Keratinocyte (primary cell): ENCODE measurements at regions not wholly inside any gene's neighbourhood (a gene's known extent, or its start where the extent isn't known, plus 50 kb on each side); places are given as distances from the start of the nearest gene placed in this dataset.

Experiments used
- DNase-seq: peaks from one replicate; pipeline ENCODE4 v3.0.0-alpha.2; 2011; ENCODE audit warnings: low read depth, missing footprints, low spot score
- FAIRE-seq: peaks from 2 replicates; lab custom pipeline; 2011; peaks lifted over from hg19 to GRCh38; lab: Jason Lieb, UNC
- H2AFZ ChIP-seq: 2 replicates; pipeline ENCODE4 v1.6.0; 2012; ENCODE audit warnings: low read length, control low read depth, inconsistent platforms; ENCODE audit not compliant: control insufficient read depth
- H3K27ac ChIP-seq: 2 replicates; pipeline ENCODE4 v1.5.1; 2011; ENCODE audit warnings: low read length; ENCODE audit not compliant: control insufficient read depth, insufficient read depth
- H3K27me3 ChIP-seq: 3 replicates; pipeline ENCODE4 v1.6.0; 2011; ENCODE audit warnings: low read length; ENCODE audit not compliant: control insufficient read depth, insufficient read depth; ENCODE audit errors: extremely low read depth
- H3K36me3 ChIP-seq, 2 experiments: 2 replicates in 1 of 2; 3 replicates in 1 of 2; pipeline ENCODE4 v1.5.1; 2011; ENCODE audit warnings: low read length in 2 of 2, mild to moderate bottlenecking in 1 of 2; ENCODE audit not compliant: control insufficient read depth in 2 of 2, insufficient read depth in 2 of 2; ENCODE audit errors: extremely low read depth in 1 of 2
- H3K4me1 ChIP-seq: 3 replicates; pipeline ENCODE4 v1.5.1; 2011; ENCODE audit warnings: low read length; ENCODE audit not compliant: control insufficient read depth, insufficient read depth; ENCODE audit errors: extremely low read depth
- H3K4me2 ChIP-seq: 3 replicates; pipeline ENCODE4 v1.6.0; 2011; ENCODE audit warnings: low read depth, low read length; ENCODE audit not compliant: control insufficient read depth, insufficient read depth; ENCODE audit errors: extremely low read depth
- H3K4me3 ChIP-seq, 3 experiments: fragments of 200-600 bp in 1 of 3; sonication (generic) in 1 of 3; 2 replicates in 2 of 3; 3 replicates in 1 of 3; pipeline ENCODE4 v1.5.1; 2011 to 2016; ENCODE audit warnings: low read length in 3 of 3, mild to moderate bottlenecking in 3 of 3, control low read depth in 2 of 3, inconsistent platforms in 1 of 3, low read depth in 1 of 3, mixed read lengths in 1 of 3, mixed run types in 1 of 3, moderate library complexity in 1 of 3; ENCODE audit not compliant: control insufficient read depth in 2 of 3, insufficient read depth in 2 of 3; ENCODE audit errors: extremely low read depth in 1 of 3
- H3K79me2 ChIP-seq: 2 replicates; pipeline ENCODE4 v1.6.0; 2012; ENCODE audit warnings: low read length; ENCODE audit not compliant: control insufficient read depth, insufficient read depth
- H3K9ac ChIP-seq: 3 replicates; pipeline ENCODE4 v1.6.0; 2011; ENCODE audit warnings: low read length; ENCODE audit not compliant: control insufficient read depth, insufficient read depth; ENCODE audit errors: extremely low read depth
- H3K9me1 ChIP-seq: 3 replicates; pipeline ENCODE4 v1.6.0; 2011; ENCODE audit warnings: low read length; ENCODE audit not compliant: control insufficient read depth, insufficient read depth; ENCODE audit errors: extremely low read depth
- H3K9me3 ChIP-seq: 2 replicates; pipeline ENCODE4 v1.5.1; 2012; ENCODE audit warnings: low read depth, low read length; ENCODE audit not compliant: control insufficient read depth
- H4K20me1 ChIP-seq: 3 replicates; pipeline ENCODE4 v1.6.0; 2011; ENCODE audit warnings: low read length; ENCODE audit not compliant: control insufficient read depth, insufficient read depth; ENCODE audit errors: extremely low read depth
- EZH2 ChIP-seq: IDR thresholded peaks from one replicate; pipeline ENCODE4 v1.6.1; 2012; ENCODE audit warnings: inconsistent platforms, mild to moderate bottlenecking, low read length, moderate library complexity
- dilution Hi-C: fragments of 300-500 bp; cut with MboI; formaldehyde crosslinking; loops from one replicate; pipeline ENCODE4 v1.7.0; 2020; ENCODE audit warnings: low sequenced_read_pairs; ENCODE audit not compliant: extremely low pct_ligation_motif_present
- TF ChIP-seq, protein P1 (sequence below), 3 experiments: IDR thresholded peaks in 1 of 3; conservative IDR thresholded peaks in 1 of 3; optimal IDR thresholded peaks in 1 of 3; 2 replicates in 2 of 3; 3 replicates in 1 of 3; pipeline versions ENCODE3 to v1.5.1; 2011; ENCODE audit warnings: low read length in 3 of 3, mild to moderate bottlenecking in 3 of 3, moderate library complexity in 2 of 3, control low read depth in 1 of 3, inconsistent platforms in 1 of 3; ENCODE audit not compliant: insufficient read depth in 2 of 3; ENCODE audit errors: extremely low read depth in 1 of 3

DNA sequence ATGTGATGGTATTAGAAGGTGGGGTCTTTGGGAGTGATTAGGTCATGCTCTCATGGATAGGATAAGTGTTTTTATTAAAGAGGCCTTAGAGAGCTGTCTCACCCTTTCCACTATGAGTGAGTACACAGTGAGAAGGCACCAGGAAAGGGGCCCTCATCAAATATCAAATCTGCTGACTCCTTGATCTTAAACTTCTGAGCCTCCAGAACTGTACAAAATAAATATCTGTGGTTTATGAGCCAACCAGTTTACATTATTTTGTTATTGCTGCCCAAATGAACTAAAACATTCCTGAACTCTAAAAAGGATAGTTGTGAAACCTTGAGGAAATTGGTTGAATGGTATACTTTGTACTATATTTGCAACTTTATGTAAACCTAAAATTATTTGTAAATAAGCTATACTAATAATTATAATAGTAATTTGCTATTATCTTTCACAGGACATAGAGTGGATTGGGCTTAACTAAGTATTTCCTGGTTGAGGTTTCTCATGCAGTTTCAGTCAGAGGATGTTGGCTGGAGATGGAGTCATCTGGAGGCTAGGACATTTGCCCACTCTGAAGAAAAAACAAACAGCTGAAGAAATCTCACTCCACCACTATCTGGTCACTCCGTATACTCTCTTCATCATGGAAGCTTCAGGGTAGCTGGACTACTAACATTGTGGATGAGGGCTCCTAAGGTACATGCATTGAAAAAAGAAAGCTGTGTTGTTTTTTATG is 1068.6 kb upstream of the CADM2 start:
- Histone ChIP-seq H3K9me3 (no peaks in the 10 kb centered on the region), H3K79me2 (no peaks in the 10 kb centered on the region), H3K4me2 (no peak overlapping the region), H3K36me3 (no peaks in the 10 kb centered on the region), H3K27me3 (no peaks in the 10 kb centered on the region), H2AFZ (no peak overlapping the region), H3K4me3 (no peak overlapping the region), H3K9me1 (no peaks in the 10 kb centered on the region), H3K9ac (no peak overlapping the region), H4K20me1 (no peaks in the 10 kb centered on the region), H3K27ac (no peak overlapping the region), H3K4me1 (no peaks in the 10 kb centered on the region)
- FAIRE-seq = no peak
- TF ChIP-seq, protein P1, sequence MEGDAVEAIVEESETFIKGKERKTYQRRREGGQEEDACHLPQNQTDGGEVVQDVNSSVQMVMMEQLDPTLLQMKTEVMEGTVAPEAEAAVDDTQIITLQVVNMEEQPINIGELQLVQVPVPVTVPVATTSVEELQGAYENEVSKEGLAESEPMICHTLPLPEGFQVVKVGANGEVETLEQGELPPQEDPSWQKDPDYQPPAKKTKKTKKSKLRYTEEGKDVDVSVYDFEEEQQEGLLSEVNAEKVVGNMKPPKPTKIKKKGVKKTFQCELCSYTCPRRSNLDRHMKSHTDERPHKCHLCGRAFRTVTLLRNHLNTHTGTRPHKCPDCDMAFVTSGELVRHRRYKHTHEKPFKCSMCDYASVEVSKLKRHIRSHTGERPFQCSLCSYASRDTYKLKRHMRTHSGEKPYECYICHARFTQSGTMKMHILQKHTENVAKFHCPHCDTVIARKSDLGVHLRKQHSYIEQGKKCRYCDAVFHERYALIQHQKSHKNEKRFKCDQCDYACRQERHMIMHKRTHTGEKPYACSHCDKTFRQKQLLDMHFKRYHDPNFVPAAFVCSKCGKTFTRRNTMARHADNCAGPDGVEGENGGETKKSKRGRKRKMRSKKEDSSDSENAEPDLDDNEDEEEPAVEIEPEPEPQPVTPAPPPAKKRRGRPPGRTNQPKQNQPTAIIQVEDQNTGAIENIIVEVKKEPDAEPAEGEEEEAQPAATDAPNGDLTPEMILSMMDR (optimal IDR thresholded peaks at IDR 0.05 in 1 of 3, IDR thresholded peaks at IDR 0.05 in 1 of 3, conservative IDR thresholded peaks at IDR 0.05 in 1 of 3; ENCODE audit: extremely low read depth in 1 of 3, insufficient read depth in 2 of 3, low read length in 3 of 3) = no peak
- TF ChIP-seq EZH2 = no peak
- DNase-seq = no peak
- dilution Hi-C loops = no loop called here

- TF ChIP-seq, protein P1 (optimal IDR thresholded peaks at IDR 0.05 in 1 of 3, IDR thresholded peaks at IDR 0.05 in 1 of 3, conservative IDR thresholded peaks at IDR 0.05 in 1 of 3; ENCODE audit: extremely low read depth in 1 of 3, insufficient read depth in 2 of 3, low read length in 3 of 3) = no peak
- H3K27ac ChIP-seq = no peak overlapping the region
- H3K4me2 ChIP-seq = no peak overlapping the region
- no peaks in the 10 kb centered on the region for H3K4me1 ChIP-seq
- H3K27me3 ChIP-seq = no peaks in the 10 kb centered on the region
- H3K79me2 ChIP-seq = no peaks in the 10 kb centered on the region
- no peak for FAIRE-seq
- no peaks in the 10 kb centered on the region for H4K20me1 ChIP-seq
- H2AFZ ChIP-seq = no peak overlapping the region
- no peaks in the 10 kb centered on the region for H3K9me3 ChIP-seq
- H3K4me3 ChIP-seq = no peak overlapping the region
- no peak overlapping the region for H3K9ac ChIP-seq
- H3K9me1 ChIP-seq = no peaks in the 10 kb centered on the region
- no peak for DNase-seq
- dilution Hi-C loops = no loop called here
- H3K36me3 ChIP-seq = no peaks in the 10 kb centered on the region
These were observed 1068.0 kb upstream of the CADM2 start for GRCh38 chr3:83890763-83891135.
